Activated CD8-positive, alpha-beta memory T cell treated with anti-CD3 and anti-CD28 coated beads for 24 hours (primary cell): ENCODE measurements at regions not wholly inside any gene's neighbourhood (a gene's known extent, or its start where the extent isn't known, plus 50 kb on each side); places are given as distances from the start of the nearest gene placed in this dataset.
A peak's percentile ranks its signal among the peaks of the same experiment; 100 is the strongest.
"Not testable (repeated sequence)": the region's sequence is repeated elsewhere in the genome, so short reads cannot be mapped to it uniquely, and the experiment has no call there.

ENCODE experiments used
- DNase-seq: peaks from one replicate; pipeline ENCODE4 v3.0.0-alpha.2; 2020

DNA sequence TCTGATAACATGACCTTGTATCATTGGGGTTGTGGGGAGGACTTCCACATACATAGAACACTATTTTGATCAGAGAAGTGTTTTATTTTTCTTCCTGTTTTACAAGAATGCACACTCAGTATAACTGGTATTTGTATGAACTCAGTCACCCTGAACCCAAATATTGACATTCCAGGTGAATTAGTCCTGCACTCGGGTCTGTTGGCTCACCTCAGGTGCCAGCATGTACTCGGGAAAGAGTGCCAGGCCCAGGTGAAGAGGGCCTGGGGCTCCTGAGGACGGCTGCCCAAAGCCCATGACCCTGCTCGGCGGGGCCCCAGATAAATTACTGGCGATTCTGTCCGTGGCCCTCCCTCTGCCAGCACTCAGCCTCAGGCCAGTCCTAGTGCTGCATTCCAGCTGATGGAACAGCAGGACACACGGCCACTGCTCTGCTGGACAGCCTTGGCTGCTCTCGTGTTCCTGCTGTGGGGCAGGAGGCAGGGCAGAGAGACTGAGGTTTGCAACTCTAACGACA lies 75.4 kb upstream of the TMPRSS2 start:
- DNase-seq: peak; percentile 35

DNA sequence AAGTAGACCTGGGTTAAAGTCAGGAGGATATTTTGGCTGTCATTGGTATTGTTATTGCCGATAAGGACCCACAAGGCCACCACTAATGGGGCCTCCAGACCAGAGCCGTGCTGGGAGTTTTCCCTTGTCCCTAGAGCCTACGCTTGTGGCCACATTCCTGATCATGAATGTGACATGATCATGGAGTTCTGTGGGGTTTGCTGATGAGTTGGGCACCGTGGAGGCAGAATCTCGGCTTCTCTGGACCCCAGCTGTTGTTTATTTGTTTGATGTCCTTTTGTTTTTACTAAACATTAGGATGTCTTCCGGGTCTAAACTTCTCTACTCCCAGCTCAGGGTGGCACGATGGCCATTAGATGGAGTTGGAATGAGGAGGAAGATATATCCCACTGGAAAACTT lies 74.9 kb upstream of the TMPRSS2 start:
- no peak for DNase-seq

DNA sequence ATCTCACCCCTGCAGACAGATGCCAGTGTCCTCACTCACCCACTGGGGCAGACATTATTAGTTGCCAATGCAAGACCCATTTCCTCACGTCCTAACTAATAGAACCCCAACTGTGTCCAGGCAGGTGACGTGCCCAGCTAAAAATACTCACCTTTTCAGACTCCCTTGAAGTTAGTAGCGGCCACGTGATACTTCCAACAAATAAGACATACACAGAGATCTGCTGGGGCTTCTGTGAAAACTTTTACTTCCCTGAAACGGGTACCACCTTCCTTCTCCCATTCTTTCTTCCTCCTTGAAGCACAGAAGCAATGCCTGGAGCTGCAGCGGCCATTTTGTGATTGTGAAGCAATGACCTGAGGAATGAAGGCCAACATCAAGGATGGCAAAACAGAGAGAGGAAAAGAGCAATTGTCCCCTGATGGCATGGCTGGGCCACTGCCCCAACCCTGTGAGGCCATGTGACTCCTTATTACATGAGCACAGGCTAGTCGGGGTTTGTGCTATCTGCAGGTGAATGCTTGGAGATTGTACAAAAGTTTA lies 74.4 kb upstream of the TMPRSS2 start:
- DNase-seq: peak; percentile 32

DNA sequence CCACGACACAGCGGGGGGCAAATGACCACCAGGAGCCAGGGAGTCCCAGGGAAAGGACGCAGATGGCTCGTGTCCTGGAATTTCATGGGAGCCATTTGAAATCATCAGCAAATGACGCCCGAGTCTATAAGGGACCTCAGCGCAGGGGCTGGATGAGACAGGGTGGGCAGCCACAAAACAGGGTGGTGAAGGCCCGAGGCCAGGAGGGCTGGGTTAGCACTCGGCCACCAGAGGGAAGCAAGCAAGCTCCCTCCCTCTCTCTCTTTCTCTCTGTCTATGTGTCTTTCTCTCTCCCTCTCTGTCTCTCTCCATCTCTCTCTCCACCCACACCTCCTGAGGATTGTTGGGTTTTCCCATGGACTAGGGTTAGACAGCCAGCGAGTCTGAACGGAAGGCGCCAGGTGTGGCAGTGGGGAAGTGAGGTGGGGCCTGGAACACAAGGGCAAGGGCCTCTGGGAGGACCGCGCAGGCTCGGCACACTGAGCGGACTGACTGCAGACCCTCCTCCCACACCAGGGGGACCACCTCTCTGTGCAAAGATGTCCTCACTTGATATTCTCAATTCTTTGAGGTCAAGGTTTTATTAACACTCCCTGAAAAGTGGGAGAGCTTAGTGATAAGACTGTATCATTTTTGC lies 73.8 kb upstream of the TMPRSS2 start:
- DNase-seq: peak; percentile 28

DNA sequence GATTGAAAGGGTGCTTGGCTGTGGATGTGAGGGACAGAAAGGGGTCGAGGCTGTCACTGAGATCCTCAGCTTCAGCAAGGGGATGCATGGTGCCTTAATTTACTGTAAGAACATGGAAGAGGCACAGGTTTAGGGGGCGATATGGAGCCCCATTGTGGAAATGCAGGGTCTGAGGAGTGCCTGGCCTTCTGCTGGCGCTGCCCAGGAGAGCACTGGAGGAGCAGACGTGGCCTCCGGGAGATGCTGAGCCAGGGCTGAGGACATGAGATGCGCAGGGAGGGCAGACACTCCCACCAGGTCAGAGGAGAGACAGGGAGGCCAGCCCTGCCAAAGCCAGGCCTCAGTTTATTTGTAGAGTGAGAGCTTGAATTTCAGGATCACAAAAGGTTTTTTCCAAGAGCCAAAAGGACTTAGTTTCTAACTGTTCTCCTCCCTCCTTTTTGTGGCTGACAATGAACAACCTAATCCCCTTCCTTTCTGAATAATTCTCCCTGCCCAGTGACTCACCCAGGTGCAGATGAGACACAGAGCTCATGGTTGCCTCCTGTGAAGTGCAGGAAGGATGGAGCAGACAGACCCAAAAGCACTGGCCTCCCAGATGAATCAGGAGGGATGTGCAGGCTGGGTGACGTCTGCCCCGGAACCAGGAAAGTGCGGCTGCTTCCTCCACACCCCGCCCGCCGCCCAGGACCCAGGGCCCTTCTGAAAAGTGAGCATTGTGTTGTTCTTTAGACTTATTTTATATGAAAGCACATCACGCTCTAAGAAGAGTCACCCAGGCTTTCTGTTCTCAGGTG lies 73.0 kb upstream of the TMPRSS2 start:
- DNase-seq: peak; percentile 30

DNA sequence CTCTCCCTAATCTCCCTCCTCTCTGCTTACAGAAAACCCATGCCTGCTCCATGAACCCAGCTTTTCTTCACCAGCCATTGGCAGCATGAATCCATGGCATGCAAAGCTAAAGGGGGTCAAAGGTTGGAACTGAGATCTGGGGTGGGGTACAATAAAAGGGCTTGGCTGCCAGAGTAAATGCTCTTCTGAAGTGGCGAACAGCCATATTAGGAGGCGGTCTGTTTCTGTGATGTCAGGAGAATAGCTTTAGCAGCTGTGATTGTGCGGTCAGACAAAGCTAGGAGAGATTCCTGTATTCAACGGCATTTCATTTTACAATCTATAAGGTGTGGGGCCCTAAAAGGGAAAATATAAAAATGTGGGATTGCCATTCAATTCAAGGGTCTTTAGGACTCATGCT lies 71.7 kb upstream of the TMPRSS2 start:
- DNase-seq: no peak

DNA sequence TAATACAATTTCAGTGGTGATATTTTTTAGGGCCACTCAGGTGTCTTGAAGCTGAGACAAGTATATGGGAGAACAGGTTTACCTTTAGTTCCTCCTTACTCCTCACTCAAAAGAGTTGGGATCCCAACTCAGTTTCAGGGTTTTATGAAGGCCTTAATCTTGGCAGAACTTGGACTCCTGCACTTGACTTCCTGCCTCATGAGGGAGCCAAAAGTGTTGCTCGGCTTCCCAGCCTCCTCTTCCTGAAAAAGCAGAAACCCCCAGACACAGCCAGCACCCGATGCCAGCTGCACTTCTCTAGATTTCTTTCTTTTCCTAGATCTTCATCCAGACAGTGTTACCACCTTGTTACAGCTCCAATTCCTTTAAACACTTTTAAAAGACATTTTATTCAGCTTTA lies 70.8 kb upstream of the TMPRSS2 start:
- no peak for DNase-seq

DNA sequence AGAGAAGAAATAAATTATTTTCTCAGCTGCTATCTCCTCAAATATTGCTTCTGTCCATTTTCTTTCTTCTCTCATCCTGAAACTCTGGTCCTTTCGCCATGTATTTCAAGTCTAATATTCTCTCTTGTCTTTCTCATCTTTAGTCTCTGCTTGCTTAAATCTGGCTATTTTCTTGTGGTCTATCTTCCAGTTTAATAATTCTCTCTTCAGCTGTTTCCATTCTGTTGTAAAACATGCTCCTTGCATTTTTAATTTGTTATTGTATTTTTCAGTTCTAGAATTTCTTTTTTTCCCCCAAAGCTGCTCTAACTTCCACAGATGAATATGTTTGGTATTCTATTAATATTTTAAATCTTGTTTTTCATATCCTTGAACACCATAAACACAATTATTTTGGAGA lies 70.1 kb upstream of the TMPRSS2 start:
- DNase-seq: no peak

DNA sequence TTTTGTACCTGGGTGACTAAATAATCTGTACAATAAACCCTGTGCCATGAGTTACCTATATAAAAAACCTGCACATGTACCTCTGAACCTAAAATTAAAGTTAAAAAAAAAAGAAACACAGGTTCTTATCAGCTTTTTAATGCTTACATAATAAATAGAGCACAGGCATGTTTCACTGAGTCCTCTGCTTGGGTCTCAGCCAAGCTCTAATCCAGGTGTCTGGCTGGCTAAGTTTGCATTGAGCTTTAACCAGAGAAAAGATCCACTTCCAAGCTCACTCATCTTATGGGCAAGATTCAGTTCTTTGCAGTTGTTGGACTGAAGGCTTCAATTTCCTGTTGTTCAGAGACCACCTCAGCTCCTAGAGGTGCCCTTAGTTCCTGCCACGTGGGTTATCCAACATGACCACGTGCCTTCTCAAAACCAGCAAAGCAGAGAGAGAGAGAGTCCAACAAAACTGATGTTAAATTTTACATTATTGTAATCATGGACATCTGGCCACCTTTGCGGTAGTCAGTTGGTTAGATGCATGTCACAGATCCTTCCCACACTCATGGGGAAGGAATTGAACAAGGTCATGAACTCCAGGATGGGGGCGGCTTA lies 68.2 kb upstream of the TMPRSS2 start:
- no peak for DNase-seq

DNA sequence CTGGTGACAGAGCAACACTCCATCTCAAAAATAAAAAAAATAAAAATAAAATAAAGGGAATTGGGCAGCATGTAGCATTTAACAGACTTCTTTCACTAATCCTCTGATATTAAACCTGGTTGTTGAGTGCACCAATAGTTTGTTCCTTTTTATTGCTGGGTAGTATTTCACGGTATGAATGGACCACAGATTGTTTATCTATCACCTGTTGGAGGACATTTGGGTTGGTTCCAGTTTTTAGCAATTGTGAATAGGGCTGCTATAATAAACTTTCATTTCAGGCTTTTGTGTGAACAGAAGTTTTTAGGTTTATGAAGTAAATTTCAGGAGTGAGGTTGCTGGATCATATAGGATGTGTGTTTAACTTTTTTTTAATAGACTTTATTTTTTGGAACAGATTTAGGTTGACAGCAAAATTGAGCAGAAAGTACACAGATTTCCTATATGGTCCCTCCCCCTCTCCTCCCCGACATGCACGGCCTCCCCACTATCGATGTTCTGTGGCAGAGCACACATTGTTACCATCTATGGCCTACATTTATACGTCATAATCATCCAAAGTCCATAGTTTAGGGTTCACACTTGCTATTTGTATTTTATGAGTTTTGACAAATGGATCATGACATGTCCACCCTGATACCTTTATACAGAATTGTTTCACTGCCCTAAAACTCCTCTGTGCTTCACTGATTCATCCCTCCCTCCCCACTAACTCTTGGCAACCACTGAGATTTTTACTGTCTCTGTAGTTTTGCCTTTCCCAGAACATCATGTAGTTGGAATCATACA lies 66.1 kb upstream of the TMPRSS2 start:
- DNase-seq: no peak

DNA sequence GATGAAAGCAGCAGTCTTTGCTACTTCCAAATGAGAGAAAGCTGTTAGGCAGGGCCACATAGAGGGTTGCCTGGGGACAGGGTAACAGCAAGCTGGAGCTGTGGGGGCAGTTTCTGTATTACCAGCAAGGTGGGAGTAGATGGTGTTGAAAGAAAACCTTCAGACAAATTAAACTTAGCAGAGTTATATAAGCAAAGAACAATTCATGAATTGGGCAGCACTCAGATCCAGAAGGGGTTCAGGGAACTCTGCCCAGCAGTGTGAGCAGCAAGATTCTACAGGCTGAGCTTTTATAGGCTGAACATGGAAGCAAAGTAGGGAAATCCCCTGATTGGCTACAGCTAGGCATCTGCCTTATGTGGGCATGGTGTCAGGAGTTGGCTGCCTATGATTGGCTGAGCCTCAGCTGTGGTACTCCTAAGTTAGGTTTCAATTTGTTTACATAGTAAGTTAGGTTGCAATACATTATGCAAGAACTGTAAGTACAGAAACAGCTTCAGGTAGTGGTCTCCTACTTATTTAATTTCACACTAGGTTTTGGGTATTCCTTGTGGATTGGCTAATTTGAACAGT lies 64.1 kb upstream of the TMPRSS2 start:
- no peak for DNase-seq

DNA sequence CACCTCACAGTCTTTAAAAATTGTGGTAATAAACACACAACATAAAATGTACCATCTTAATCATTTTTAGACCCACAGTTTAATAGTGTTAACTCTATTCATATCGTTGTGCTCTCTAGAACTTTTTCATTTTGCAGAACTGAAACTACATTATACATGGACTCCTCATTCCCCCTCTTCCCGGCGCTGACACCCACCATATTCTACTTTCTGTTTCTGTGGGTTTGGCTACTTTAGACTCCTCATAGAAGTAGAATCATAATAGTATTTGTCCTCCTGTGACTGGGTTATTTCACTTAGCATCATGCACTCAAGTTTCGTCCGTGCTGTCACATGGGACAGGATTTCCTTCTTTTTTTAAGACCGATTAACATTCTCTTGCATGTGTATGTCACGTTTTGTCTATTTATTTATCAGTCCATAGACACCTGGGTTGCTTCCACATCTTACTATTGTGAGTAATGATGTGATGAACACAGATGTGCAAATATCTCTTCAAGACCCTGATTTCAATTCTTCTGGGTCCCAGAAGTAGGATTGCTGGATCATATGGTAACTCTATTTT lies 62.9 kb upstream of the TMPRSS2 start:
- DNase-seq: no peak

DNA sequence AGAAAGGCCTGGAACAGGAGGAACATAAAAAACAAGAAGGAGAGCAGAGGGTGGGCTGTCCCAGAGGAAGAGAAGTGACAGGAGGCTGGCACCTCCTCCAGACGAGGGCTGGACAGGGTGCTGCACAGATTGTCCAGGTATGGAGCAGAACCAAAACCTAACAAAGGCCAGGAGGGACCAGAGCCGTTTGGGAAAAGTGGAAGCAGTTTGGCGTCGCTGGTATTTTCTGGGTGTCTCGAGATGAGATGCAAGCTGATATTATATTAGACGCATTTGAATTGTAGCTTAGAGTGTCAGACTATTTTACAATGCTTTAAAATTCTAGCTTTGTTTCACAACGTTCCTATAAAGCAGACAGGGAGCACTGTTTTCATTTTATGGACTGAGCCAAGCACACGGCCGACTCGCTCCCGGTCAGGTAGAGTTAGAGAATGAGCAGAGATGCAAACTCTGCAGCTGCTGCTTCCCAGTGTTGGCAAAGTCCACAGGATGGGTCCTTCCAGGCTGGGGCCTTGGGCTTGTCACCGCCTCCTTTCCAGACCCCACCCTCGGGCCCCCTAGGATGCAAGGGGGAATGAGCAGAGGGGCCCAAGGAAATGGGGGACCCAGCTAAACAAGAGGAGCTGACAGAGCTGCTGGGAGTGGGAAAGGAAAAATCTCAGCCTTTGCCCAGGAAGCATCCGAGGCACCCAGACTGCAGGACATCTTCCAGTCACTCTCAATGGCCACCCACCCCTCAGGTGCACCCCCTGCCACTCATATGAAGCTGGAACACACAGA lies 60.8 kb upstream of the TMPRSS2 start:
- DNase-seq: no peak

DNA sequence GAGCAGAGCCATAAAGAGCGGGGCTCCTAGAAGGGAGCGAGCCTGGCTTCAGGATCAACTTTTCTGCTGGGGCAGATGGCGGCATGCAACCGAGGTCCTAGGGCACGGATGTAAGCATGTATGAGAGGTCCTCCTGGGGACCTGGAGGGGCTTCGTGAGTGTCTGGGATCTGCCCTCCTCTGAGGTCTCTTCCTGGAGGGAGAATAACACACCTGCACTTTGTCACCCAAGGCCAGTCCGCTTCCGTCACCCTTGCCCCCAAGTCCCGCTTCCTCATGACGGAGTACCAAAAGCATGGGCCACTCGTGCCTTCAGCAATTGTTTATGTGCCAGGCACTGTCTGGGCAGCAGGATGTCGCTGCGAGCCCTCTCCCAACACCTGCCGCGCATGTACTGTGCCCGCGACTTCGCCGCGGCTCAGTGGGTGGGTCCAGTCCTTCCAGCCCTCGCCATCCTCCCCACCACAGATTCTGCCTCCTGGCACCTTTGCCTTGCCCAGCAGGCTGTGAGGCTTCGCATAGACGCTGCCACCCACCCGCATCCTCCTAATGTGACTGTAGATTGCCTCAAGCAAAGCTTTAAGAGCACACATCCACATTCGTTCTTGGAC lies 60.0 kb upstream of the TMPRSS2 start:
- no peak for DNase-seq

DNA sequence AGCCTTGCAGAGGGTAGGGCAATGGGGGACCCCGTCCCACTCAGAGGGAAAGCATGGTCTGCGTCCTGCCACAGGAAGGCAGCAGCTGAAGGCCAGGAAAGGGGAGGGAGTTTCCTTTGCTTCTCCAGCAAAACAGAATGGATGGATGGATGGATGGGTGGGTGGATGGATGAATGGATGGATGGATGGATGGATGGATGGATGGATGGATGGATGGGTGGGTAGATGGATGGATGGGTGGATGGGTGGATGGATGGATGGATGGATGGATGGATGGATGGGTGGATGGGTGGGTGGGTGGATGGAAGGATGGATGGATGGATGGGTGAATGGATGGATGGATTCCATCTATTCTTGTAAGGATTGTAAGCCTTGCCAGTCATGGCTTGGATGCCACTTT lies 59.3 kb upstream of the TMPRSS2 start:
- DNase-seq: not testable (repeated sequence)

DNA sequence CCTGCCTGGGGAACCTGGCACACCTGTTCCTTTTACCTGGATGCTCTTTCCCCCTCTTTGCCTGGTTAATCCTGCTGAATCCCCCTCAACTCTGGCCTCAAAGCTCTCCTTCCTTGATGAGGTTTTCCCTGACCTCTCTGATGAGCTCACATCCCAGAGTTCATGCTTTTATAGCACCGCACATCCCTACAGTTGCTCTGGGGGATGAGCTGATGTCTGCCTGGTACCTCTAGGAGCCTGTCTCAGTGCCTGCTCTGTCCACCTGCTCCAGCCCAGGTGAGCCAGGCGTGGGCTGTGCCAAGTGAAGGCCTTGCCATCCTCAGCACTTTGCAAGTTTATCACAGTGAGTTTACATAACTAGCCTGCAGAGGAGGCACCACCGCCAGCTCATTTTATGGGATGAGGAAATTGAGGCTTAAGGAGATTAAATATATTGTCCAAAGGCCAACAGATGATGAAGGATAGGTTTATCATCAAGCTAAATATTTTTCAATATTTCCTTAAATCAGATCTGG lies 58.6 kb upstream of the TMPRSS2 start:
- DNase-seq: no peak

DNA sequence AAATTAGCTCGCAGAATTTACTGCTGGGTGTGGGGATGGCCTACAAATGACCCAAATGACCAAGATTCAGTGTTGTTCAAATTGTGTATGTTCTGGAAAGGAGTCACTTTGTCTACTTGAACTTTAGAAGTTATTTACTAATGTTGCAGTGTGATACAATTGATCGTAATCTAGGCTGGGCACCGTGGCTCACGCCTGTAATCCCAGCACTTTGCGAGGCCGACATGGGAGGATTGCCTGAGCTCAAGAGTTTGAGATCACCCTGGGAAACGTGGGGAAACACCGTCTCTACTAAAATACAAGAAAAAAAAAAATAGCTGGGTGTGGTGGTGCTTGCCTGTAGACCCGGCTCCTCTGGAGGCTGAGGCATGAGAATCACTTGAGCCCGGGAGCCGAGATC lies 57.6 kb upstream of the TMPRSS2 start:
- no peak for DNase-seq

DNA sequence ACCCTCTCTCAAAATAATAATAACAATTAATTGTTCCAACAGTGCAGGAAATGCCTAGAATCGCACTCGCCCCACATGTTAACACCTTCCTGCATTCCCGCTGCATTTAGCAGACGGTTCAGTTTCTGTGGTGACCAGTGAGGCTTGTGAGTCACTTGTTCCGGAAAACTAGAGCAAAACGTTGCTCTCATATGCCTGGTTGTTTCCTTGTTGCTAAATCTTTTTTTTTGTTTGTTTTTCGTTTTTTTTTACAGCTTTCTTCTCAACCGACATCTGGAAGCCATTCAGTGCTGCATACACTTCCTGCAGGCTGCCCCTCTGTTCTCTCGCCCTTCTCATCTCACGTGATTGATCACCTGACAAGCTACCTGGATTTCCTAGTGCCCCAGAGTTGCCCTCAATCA lies 56.9 kb upstream of the TMPRSS2 start:
- DNase-seq: no peak

DNA sequence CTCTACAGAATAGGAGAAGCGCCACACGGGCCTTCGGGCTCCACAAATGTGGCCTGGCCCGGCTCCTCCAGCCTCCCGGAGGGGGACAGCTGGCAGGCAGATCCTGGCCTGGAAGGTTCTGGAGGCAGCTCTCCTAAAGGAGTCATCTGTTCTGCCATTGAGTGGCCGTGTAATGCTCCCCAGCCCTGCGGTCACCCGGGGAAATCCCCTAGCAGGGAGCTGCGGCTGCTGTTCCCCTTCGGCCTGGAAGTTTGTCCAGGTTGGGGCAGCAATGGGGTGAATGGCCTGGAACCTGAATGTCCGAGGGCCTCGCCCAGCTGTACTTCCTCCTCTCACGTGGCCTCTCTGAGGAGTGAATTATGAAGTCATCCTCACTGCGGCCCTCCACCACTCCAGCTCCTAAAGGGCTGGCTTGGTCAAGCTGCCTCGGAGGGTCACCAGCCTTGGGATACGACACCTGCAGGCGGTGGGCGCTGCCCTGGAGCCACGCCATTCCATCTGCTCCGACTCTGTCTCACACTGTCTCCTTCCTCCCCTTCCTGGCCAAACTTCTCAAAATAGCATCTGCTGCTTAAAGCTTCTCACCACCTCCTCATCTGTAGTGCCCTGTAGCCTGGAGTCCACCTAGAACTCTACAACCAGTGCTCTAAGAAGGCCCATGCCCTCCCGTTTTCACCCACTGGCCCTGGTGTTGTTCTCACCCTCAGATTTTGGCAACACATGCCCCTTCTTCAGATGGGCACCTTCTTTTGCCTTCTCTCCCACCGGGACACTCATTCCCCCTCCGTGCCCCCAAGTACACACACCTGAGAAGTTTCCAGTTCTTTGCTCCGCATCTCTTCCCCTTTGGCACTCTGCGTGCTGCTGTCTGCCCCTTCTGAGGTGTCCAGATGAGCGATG lies 54.4 kb upstream of the TMPRSS2 start:
- DNase-seq: no peak

DNA sequence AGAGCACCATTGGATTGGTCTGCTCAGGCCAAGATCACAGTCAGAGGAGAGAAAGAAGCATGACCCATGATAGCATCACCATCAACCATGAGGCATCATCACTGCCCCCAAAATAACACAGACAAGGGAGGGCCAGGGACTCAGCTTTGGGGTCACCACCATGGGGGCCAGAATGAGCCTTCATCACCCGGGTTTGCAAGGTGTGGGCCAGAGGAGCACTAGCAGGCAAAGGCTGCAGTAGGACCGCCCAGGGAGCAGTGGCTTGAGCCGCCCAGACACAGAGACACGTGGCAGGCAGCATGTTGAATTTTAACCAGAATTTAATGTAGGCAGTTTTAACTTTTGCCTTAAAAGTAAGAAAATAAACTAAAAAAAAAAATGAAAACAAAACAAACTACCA lies 53.7 kb upstream of the TMPRSS2 start:
- DNase-seq: no peak
